ENCODE measurements at regions not wholly inside any gene's neighbourhood (a gene's known extent, or its start where the extent isn't known, plus 50 kb on each side); places are given as distances from the start of the nearest gene placed in this dataset.

DNA sequence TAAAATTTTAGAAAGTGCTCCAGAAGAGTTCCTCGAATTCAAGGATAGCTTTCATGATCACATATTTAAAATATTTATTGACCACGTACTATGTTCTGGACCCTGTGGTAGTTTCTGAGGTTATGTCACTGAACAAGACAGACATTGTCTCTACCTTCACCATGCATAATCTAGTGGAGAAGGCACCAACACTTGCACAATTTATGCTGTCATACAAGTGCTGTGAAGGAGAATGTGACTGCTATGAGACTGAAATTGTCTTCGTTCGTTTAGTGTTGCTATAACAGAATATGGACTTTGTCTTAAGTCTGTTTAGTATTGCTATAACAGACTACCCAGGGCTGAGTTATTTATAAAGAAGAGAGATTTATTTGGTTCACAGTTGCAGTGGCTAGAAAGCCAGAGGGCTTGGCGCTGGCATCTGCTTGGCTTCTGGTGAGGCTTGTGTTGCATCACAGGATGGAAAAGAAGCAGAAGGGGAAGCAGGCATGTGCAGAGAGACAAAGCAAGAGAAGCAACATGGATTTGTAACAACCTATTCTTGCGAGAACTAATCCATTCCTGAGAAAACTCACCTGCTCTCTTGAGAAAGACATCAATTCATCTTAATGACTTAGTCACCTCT lies 50.0 kb upstream of the RFX8 start:
- Histone ChIP-seq H3K9me3 (ENCODE audit: control insufficient read depth, low read depth, low read length) (no peaks in the 10 kb centered on the region), H3K9ac (ENCODE audit: control insufficient read depth, extremely low read depth, insufficient read depth, low read length) (no peak overlapping the region), H3K79me2 (ENCODE audit: control insufficient read depth, insufficient read depth, low read length) (no peaks in the 10 kb centered on the region), H3K27me3 (ENCODE audit: control insufficient read depth, extremely low read depth, insufficient read depth, low read length) (no peaks in the 10 kb centered on the region), H2AFZ (ENCODE audit: control insufficient read depth, low read length) (no peak overlapping the region), H3K4me3 (ENCODE audit: control insufficient read depth in 2 of 3, extremely low read depth in 1 of 3, insufficient read depth in 2 of 3, low read depth in 1 of 3, low read length in 3 of 3) (no peak overlapping the region), H3K27ac (ENCODE audit: control insufficient read depth, insufficient read depth, low read length) (no peak overlapping the region), H3K4me2 (ENCODE audit: control insufficient read depth, extremely low read depth, insufficient read depth, low read depth, low read length) (no peak overlapping the region), H3K4me1 (ENCODE audit: control insufficient read depth, extremely low read depth, insufficient read depth, low read length) (peaks cover 18% of the 10 kb centered on the region), H3K36me3 (ENCODE audit: control insufficient read depth in 2 of 2, extremely low read depth in 1 of 2, insufficient read depth in 2 of 2, low read length in 2 of 2) (no peaks in the 10 kb centered on the region), H4K20me1 (ENCODE audit: control insufficient read depth, extremely low read depth, insufficient read depth, low read length) (no peaks in the 10 kb centered on the region), H3K9me1 (ENCODE audit: control insufficient read depth, extremely low read depth, insufficient read depth, low read length) (no peaks in the 10 kb centered on the region)
- no peak for FAIRE-seq
- no peak for DNase-seq (ENCODE audit: low read depth, low spot score)
- TF ChIP-seq, protein P1, sequence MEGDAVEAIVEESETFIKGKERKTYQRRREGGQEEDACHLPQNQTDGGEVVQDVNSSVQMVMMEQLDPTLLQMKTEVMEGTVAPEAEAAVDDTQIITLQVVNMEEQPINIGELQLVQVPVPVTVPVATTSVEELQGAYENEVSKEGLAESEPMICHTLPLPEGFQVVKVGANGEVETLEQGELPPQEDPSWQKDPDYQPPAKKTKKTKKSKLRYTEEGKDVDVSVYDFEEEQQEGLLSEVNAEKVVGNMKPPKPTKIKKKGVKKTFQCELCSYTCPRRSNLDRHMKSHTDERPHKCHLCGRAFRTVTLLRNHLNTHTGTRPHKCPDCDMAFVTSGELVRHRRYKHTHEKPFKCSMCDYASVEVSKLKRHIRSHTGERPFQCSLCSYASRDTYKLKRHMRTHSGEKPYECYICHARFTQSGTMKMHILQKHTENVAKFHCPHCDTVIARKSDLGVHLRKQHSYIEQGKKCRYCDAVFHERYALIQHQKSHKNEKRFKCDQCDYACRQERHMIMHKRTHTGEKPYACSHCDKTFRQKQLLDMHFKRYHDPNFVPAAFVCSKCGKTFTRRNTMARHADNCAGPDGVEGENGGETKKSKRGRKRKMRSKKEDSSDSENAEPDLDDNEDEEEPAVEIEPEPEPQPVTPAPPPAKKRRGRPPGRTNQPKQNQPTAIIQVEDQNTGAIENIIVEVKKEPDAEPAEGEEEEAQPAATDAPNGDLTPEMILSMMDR (optimal IDR thresholded peaks at IDR 0.05 in 1 of 3, IDR thresholded peaks at IDR 0.05 in 1 of 3, conservative IDR thresholded peaks at IDR 0.05 in 1 of 3; ENCODE audit: extremely low read depth in 1 of 3, insufficient read depth in 2 of 3, low read length in 3 of 3): no peak
- TF ChIP-seq EZH2 (IDR thresholded peaks at IDR 0.05; ENCODE audit: low read length): no peak
- dilution Hi-C loops (cut with MboI; ENCODE audit: extremely low pct_ligation_motif_present, low sequenced_read_pairs): no loop called here

All from keratinocyte (primary cell).